H9 (cell line): ENCODE measurements at regions not wholly inside any gene's neighbourhood (a gene's known extent, or its start where the extent isn't known, plus 50 kb on each side); places are given as distances from the start of the nearest gene placed in this dataset.

ENCODE experiments used
- DNase-seq: peaks from one replicate; pipeline ENCODE4 v3.0.0-alpha.2; 2017
- H2AFZ ChIP-seq: one replicate; pipeline ENCODE4 v1.6.1; 2013; ENCODE audit warnings: mild to moderate bottlenecking, low read length, control low read depth, moderate library complexity
- H2AK5ac ChIP-seq: 2 replicates; pipeline ENCODE4 v1.6.1; 2013; ENCODE audit warnings: low read length, control low read depth, mixed read lengths; ENCODE audit not compliant: insufficient read length
- H2BK120ac ChIP-seq: one replicate; pipeline ENCODE4 v1.6.1; 2013; ENCODE audit warnings: low read depth, mild to moderate bottlenecking, low read length, control low read depth, inconsistent platforms; ENCODE audit not compliant: poor library complexity, severe bottlenecking
- H2BK12ac ChIP-seq: 2 replicates; pipeline ENCODE4 v1.6.1; 2013; ENCODE audit warnings: low read length, control low read depth, mixed read lengths, low read depth; ENCODE audit not compliant: insufficient read length
- H2BK15ac ChIP-seq: 2 replicates; pipeline ENCODE4 v1.6.1; 2013; ENCODE audit warnings: low read depth, low read length, control low read depth
- H2BK20ac ChIP-seq: one replicate; pipeline ENCODE4 v1.6.1; 2013; ENCODE audit warnings: low read depth, mild to moderate bottlenecking, low read length, control low read depth, inconsistent platforms; ENCODE audit not compliant: poor library complexity, severe bottlenecking
- H2BK5ac ChIP-seq: 2 replicates; pipeline ENCODE4 v1.6.1; 2013; ENCODE audit warnings: low read length, control low read depth, mixed read lengths; ENCODE audit not compliant: insufficient read length
- H3K14ac ChIP-seq: 2 replicates; pipeline ENCODE4 v1.6.1; 2013; ENCODE audit warnings: low read length, control low read depth; ENCODE audit not compliant: insufficient read depth
- H3K18ac ChIP-seq: 2 replicates; pipeline ENCODE4 v1.6.1; 2013; ENCODE audit warnings: low read depth, mild to moderate bottlenecking, mixed read lengths, low read length, control low read depth; ENCODE audit not compliant: insufficient read length
- H3K23ac ChIP-seq: 2 replicates; pipeline ENCODE4 v1.6.1; 2013; ENCODE audit warnings: low read length, control low read depth, mixed read lengths, low read depth; ENCODE audit not compliant: insufficient read length
- H3K23me2 ChIP-seq: 2 replicates; pipeline ENCODE4 v1.6.1; 2013; ENCODE audit warnings: low read depth, mild to moderate bottlenecking, mixed read lengths, low read length, control low read depth; ENCODE audit not compliant: insufficient read length, poor library complexity, severe bottlenecking
- H3K27ac ChIP-seq: 2 replicates; pipeline ENCODE4 v1.5.1; 2013; ENCODE audit warnings: low read length, control low read depth, mixed read lengths, low read depth; ENCODE audit not compliant: insufficient read length
- H3K27me3 ChIP-seq: 2 replicates; pipeline ENCODE4 v1.6.1; 2013; ENCODE audit warnings: low read length, control low read depth, inconsistent platforms; ENCODE audit not compliant: insufficient read depth
- H3K4ac ChIP-seq: 2 replicates; pipeline ENCODE4 v1.6.1; 2013; ENCODE audit warnings: low read depth, mild to moderate bottlenecking, control low read depth, inconsistent platforms, low read length, moderate library complexity
- H3K4me1 ChIP-seq: 2 replicates; pipeline ENCODE4 v1.6.1; 2013; ENCODE audit warnings: low read length, control low read depth, inconsistent platforms; ENCODE audit not compliant: insufficient read depth
- H3K4me2 ChIP-seq: 2 replicates; pipeline ENCODE4 v1.6.1; 2013; ENCODE audit warnings: low read length, control low read depth, mixed read lengths; ENCODE audit not compliant: insufficient read length, insufficient read depth
- H3K56ac ChIP-seq: 2 replicates; pipeline ENCODE4 v1.6.1; 2013; ENCODE audit warnings: low read depth, mild to moderate bottlenecking, mixed read lengths, low read length, control low read depth; ENCODE audit not compliant: insufficient read length
- H3K79me1 ChIP-seq: 2 replicates; pipeline ENCODE4 v1.6.1; 2013; ENCODE audit warnings: low read depth, mild to moderate bottlenecking, moderate library complexity, low read length, control low read depth, inconsistent platforms; ENCODE audit not compliant: insufficient read depth, poor library complexity, severe bottlenecking
- H3K79me2 ChIP-seq: 2 replicates; pipeline ENCODE4 v1.6.1; 2013; ENCODE audit warnings: low read length, control low read depth, inconsistent platforms; ENCODE audit not compliant: insufficient read depth
- H3K9ac ChIP-seq: 2 replicates; pipeline ENCODE4 v1.6.1; 2013; ENCODE audit warnings: low read length, control low read depth, mixed read lengths; ENCODE audit not compliant: insufficient read length; ENCODE audit errors: extremely low read depth
- H3K9me3 ChIP-seq: one replicate; pipeline ENCODE4 v1.6.1; 2013; ENCODE audit warnings: low read depth, low read length, inconsistent platforms; ENCODE audit not compliant: control insufficient read depth
- H3T11ph ChIP-seq: one replicate; pipeline ENCODE4 v1.6.1; 2013; ENCODE audit warnings: mild to moderate bottlenecking, low read length, control low read depth, inconsistent platforms
- H4K20me1 ChIP-seq: one replicate; pipeline ENCODE4 v1.6.1; 2013; ENCODE audit not compliant: control insufficient read depth, insufficient read length, insufficient read depth
- H4K5ac ChIP-seq: 2 replicates; pipeline ENCODE4 v1.6.1; 2013; ENCODE audit warnings: low read depth, mild to moderate bottlenecking, mixed read lengths, low read length, control low read depth; ENCODE audit not compliant: insufficient read length
- H4K8ac ChIP-seq: replicated peaks from 2 replicates; pipeline ENCODE4 v1.6.1; 2013; ENCODE audit warnings: low read length, control low read depth, mixed read lengths, low read depth; ENCODE audit not compliant: insufficient read length
- H4K91ac ChIP-seq: 2 replicates; pipeline ENCODE4 v1.6.1; 2013; ENCODE audit warnings: low read depth, mild to moderate bottlenecking, moderate library complexity, mixed read lengths, low read length, control low read depth; ENCODE audit not compliant: insufficient read length
- H3K27ac Mint-ChIP-seq, 3 experiments: 2 replicates in 2 of 3; 3 replicates in 1 of 3; pipeline ENCODE4 v1.8.0; 2020 to 2021; ENCODE audit warnings: mixed read lengths in 3 of 3, mild to moderate bottlenecking in 1 of 3, moderate library complexity in 1 of 3
- H3K27me3 Mint-ChIP-seq: 2 replicates; pipeline ENCODE4 v1.8.0; 2021; ENCODE audit warnings: low read depth, mild to moderate bottlenecking, moderate library complexity, mixed read lengths
- H3K36me3 Mint-ChIP-seq, 3 experiments: 2 replicates in 2 of 3; 3 replicates in 1 of 3; pipeline ENCODE4 v1.8.0; 2020 to 2021; ENCODE audit warnings: low read depth in 3 of 3, mixed read lengths in 3 of 3; ENCODE audit not compliant: insufficient read depth in 1 of 3
- H3K4me1 Mint-ChIP-seq, 2 experiments: 2 replicates each; pipeline ENCODE4 v1.8.0; 2020; ENCODE audit warnings: mixed read lengths in 2 of 2
- H3K4me3 Mint-ChIP-seq, 2 experiments: 2 replicates in 1 of 2; 3 replicates in 1 of 2; pipeline ENCODE4 v1.8.0; 2020 to 2021; ENCODE audit warnings: mild to moderate bottlenecking in 2 of 2, mixed read lengths in 2 of 2, moderate library complexity in 1 of 2
- H3K9me3 Mint-ChIP-seq, 2 experiments: 2 replicates in 1 of 2; 3 replicates in 1 of 2; pipeline ENCODE4 v1.8.0; 2020; ENCODE audit warnings: mild to moderate bottlenecking in 2 of 2, mixed read lengths in 2 of 2, moderate library complexity in 1 of 2
- CTCF ChIP-seq: fragments of 200-600 bp; sonication (generic); conservative IDR thresholded peaks from 3 replicates; pipeline ENCODE4 v1.8.0; 2021; ENCODE audit warnings: antibody characterized with exemption, mild to moderate bottlenecking
- WGBS: extraction: QIAGEN DNeasy Blood & Tissue Kit; methylation state at CpG from one replicate; pipeline ENCODE4 v1.1.7; 2013; ENCODE audit warnings: missing lambda C conversion rate, low lambda C conversion rate, mixed read lengths; ENCODE audit not compliant: insufficient read length; ENCODE audit errors: extremely low coverage; 5-methylcytosine and 5-hydroxymethylcytosine counted together

GRCh38 chr21:28393279-28393678 is 599.4 kb downstream of the LTN1 start:
- Histone ChIP-seq H2AFZ (no peak overlapping the region), H2BK120ac (no peak overlapping the region), H3K4ac (no peak overlapping the region), H3K27me3 (no peaks in the 10 kb centered on the region), H2BK5ac (no peak overlapping the region), H3K9ac (no peak overlapping the region), H3K79me2 (no peaks in the 10 kb centered on the region), H3K56ac (no peak overlapping the region), H4K5ac (no peak overlapping the region), H4K20me1 (no peaks in the 10 kb centered on the region), H2BK12ac (no peak overlapping the region), H3K23me2 (no peaks in the 10 kb centered on the region), H2BK20ac (no peak overlapping the region), H4K8ac (peak overlapping the region; percentile 81), H3T11ph (no peak overlapping the region), H3K4me1 (no peaks in the 10 kb centered on the region), H4K91ac (no peak overlapping the region), H3K14ac (no peak overlapping the region), H3K4me2 (no peak overlapping the region), H3K18ac (no peak overlapping the region), H3K27ac (no peak overlapping the region), H3K79me1 (no peaks in the 10 kb centered on the region), H3K9me3 (peaks cover 16% of the 10 kb centered on the region), H3K23ac (no peak overlapping the region), H2BK15ac (no peak overlapping the region), H2AK5ac (no peak overlapping the region)
- DNase-seq, result no peak
- no CpG with 5 or more reads among the region's 7 CpGs for WGBS
- Mint-ChIP-seq H3K27me3 (no peaks in the 10 kb centered on the region; the same call in 1 of the 2 replicates), H3K36me3 (peaks cover 5 to 19% (median 7%) of the 10 kb centered on the region in 3 experiments; a peak in 6 of 7 replicates), H3K9me3 (peaks cover 18 to 19% of the 10 kb centered on the region in 2 experiments), H3K4me1 (no peaks in the 10 kb centered on the region), H3K4me3 (no peak overlapping the region), H3K27ac (no peak overlapping the region; a peak in 1 of 7 replicates)
- no peak for TF ChIP-seq CTCF
